NCI-H69 (cell line): ENCODE measurements at regions not wholly inside any gene's neighbourhood (a gene's known extent, or its start where the extent isn't known, plus 50 kb on each side); places are given as distances from the start of the nearest gene placed in this dataset.
"Not testable (repeated sequence)": the region's sequence is repeated elsewhere in the genome, so short reads cannot be mapped to it uniquely, and the experiment has no call there.

Source experiments
- DNase-seq: peaks from one replicate; lab custom pipeline; 2025; lab: John Stamatoyannopoulos, UW

DNA sequence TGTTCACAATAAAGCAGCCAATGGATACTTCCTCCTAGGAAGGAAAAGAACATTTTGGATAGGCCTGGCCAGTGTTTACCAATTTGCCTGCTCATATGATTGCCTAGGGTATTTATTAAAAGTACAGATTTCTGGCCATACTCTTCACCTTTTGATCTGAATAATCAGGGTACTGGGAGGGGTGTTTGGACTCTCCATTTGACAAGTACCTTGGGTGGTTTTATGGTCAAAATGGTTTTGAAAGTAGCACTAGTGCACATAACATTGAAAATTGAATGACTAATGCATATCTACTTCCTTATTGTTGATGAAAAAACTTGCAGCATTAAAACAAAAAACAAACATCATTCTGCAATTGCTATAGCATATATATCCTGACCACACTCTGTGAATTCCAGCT, 333.3 kb upstream of the CDH2 start:
- no peak for DNase-seq

DNA sequence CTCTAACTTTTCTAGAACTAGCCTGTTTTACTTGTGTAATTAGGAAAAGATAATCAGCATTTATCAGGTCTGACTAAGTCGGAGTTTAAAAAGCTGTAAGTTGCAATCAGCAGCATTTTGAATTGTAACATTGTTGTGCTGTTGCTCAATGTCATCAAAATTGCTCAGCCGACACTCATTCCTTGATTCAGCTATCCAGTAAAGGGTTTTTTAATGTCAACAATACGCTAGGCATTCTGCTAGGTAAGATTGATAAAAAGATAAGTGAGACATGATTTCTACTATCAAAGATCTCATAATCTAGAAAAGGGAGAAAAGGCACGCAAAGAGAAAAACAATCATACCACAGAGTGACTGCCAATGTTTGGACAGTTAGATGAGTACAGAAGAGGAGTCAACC, 327.1 kb upstream of the CDH2 start:
- no peak for DNase-seq

DNA sequence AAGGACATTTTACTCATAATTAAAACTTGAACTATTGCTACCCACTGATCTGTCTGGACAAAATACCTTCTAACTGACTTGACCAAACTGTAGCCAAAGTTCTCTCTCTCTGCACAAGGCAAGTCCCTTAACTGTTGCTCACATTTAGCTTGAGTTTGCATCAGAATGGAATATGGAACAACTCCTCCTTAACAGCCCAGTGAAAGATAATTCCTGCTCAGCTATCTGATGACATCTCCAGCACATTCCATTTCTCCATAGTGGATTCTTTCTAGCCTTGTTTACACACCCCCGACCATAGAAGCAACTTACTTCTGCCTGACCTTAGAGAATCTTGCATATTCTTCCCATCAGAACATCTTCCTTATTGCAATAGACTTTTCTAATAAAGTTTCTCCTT, 317.2 kb upstream of the CDH2 start:
- DNase-seq, result no peak

DNA sequence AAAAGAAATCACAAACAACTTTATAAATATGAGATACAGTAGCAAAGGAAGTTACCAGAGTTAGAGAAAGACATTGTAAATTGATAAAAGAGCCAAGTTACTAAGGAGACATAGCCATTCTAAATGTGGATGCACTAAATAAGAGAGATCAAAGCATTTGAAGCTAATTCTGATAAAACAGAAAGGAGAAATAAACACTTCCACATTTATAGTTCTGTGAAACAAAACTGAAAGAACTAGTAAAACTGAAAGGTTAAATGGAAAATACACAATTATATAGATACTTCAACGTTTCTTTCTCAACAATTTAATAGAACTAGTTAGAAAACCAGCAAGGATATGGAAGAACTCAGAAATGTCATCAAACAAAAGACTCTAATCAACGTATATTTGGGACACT, 309.0 kb upstream of the CDH2 start:
- DNase-seq, result no peak

DNA sequence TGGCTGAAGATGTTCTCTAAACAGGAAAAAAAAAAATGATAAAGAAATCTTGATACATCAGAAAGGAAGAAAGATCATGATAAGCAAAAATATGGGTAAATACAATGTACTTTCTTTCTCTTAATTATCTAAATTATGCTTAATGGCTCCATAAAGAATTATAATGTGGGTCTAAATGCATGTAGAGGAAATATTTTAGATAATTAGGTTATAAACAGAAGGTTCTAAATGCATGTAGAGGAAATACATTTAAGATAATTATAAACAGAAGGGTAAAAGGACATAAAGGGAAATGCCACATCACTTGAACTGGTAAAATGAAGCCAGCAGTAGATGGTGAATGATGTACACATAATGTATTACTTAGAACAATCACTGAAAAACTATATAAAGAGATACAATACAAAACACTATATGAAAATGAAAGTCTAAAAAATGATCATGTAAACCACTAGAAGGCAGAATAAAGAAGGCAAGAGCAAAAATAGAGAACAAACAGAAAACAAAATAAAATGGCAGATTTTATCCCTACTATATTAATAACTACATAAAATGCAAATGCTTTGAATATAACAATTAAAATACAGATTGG, 308.4 kb upstream of the CDH2 start:
- no peak for DNase-seq

DNA sequence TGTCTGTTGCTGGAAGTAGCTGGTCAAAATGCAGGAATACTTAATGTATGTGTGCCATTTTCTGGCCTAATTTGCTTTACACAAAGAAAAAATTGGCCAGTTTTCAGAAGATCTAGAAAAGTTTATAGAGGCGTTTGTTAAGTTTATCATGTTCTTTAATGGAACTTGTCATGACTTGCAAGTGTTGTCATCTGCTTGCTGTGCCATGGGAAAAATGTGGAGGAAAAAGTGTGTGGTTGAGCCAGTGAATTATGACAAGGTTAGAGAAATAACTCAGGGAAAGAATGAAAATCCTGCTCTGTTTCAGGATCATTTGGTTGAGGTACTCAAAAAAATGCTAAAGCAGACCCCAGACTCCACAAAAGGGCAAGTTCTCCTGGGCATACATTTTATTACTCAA, 301.6 kb upstream of the CDH2 start:
- DNase-seq, result no peak

DNA sequence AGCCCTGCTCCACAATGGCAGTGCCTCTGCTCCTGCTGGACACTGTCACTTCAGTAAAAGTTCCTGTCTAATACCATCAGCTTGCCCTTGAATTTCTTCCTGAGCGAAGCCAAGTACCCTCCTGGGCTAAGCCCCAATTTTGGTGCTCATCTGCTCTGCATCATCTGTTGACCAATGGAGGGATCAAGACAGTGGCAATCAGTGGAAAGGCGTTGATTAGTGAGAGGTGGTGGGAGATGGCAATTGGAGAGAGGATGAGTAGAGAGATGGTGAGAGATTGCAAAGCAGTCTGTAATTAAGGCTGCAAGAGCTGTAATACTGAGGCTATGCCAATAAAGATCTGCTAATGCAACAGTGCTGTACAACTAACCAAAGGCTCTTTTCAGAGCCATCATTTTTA, 299.4 kb upstream of the CDH2 start:
- no peak for DNase-seq

DNA sequence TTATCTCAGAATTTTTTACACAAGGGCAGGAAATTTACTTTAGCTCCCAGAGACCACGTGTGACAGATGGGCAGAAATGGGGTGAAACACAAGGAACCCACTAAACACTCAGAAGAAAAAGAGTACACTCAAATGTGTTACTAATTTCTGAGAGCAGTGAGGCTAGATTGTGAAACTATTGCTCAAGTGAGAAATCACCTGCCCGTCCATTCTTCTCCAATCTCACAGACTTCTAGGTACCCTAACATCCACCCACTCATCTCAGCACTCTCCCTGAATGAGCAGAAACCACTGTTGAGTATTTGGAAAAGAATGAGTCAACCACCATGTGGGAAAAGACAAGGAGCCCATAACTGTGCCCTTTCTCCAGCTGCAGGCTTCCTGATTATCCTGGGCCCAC, 293.0 kb upstream of the CDH2 start:
- DNase-seq, result no peak

DNA sequence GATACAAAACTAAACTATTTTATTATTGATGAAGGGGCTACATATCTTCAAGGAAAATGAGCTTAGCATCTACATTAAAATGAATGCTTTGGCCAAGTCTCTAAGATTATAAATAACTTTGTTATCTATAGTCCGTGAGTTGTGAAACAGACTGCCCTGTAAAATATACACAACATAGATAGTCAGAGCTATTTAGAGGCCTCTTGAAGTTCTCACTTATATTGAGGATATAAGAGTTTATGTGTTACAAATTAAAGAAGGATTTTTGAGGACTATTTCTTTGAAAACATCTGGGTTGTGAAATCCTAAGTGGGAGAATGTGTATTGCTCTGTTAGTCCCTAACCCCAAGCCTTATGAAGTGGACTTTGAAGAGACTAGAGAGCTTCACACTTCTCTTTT, 292.0 kb upstream of the CDH2 start:
- no peak for DNase-seq

DNA sequence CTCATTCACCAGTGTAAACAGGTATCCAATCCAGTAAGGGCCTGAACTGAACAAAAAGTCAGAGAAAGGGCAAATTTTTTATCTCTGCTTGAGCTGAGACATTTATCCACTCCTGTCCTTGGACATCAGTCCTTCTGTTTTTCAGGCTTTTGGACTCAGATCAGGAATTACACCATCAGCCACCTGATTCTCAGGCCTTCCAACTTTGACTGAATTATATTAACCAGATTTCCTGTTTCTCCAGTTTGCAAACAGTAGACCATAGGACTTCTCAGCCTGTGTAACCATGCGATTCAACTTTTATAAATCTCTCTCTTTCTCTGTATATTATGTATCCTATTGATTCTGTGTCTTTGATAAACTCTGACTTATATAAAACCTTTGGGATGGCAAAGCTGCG, 289.3 kb upstream of the CDH2 start:
- no peak for DNase-seq

DNA sequence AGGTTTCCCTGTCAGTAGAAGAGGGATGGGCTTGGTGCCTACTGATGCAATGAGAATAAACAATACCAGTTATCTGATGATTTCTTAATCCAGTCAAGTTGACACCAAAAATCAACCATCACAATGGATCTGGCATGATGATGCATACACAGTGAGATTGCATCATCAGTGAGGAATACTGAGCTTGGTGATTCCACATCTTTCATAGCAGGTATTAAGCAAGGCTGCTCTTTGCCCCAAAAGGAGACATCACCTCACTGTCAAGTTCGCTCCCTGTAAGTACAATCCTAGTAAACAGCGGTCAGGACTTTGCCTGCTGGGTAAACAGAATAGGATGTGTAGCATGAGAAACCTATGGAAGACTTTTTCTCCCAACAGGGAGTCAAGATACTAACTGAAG, 282.7 kb upstream of the CDH2 start:
- DNase-seq, result no peak

DNA sequence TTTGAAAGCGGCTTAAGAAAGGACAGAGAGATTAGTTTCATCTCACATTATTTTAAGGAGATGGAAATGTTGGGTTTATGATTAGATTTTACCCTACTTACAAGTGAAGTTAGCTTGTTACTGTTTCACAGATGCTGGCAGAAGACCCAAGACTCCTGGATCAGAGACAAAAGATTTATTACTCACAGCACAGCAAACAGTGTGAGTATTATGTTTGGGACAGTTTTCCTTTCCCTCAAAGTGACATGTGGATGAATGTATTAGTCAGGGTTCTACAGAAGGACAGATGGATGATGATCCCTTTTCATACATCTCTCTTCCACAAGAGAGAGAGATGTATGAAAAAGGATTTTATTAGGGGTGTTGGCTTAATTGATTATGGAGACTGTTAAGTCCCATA, 281.8 kb upstream of the CDH2 start:
- DNase-seq, result no peak

DNA sequence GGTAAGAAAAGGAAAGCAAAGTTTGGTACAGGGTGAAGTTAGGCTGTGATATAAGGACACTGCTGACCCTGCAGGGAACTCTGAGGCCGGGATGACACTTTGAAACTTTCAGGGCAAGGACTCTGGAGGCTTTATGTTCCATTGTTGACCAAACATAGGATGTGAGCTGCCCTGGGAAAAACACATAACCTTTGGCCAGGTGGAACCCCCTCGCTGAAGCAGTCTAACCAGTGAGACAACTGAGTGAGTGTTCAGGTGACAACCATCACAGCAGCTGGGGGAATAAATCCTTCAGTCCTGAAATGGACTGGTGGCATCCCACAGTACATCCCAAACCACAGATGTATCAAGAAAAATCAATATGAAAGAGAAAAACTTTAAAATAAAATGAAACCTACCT, 280.9 kb upstream of the CDH2 start:
- no peak for DNase-seq

DNA sequence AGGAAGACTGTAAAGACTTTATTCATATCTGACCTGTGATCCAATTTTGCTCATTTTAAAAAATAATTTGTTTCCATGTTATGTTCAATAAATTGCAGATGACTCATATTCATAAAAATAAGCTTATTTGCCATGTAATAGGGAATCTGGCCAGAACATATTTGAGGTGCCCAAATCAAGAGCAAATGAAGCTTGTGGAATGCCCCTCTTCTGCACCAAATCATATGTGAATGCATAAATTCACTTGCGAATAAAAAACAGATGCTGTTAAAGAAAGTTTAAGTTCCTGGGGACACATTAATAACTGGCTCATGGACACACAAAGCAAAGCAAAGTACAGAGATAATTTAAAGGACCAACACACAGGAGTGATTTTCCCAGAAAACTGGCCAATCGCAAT, 279.0 kb upstream of the CDH2 start:
- DNase-seq, result no peak

DNA sequence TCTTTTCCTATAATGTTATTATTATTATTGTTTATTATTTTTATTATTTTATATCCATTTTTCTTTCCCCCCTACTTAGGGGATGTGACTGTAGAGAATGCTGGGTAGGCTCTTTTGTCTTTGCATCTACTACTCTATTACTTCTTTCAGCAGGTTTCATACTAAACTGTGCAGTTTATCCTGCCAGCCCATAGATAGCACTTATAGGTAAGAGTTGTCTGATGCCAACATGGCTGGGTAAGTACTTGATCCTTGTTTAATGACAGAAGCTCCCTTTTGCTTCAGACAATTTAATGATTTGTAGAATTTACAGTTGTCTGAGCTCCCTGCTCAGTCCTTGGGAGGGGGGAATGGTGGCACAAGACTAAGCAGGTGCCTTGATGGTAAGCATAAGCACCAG, 262.9 kb upstream of the CDH2 start:
- no peak for DNase-seq

DNA sequence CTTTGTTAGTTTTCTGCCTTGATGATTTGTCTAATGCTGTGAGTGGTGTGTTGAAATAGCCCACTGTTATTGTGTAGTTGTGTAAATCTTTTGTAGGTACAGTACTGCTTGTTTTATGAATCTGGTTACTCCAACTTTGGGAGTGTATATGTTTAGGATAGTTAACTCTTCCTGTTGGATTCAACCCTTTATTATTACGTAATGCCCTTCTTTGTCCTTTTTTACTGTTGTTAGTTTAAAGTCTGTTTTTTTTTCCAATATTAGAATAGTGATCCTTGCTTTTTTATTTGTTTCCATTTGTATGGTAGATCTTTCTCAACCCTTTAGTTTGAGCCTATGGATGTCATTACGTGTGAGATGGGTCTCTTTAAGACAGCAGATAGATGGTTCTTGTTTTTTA, 261.5 kb upstream of the CDH2 start:
- DNase-seq, result no peak

DNA sequence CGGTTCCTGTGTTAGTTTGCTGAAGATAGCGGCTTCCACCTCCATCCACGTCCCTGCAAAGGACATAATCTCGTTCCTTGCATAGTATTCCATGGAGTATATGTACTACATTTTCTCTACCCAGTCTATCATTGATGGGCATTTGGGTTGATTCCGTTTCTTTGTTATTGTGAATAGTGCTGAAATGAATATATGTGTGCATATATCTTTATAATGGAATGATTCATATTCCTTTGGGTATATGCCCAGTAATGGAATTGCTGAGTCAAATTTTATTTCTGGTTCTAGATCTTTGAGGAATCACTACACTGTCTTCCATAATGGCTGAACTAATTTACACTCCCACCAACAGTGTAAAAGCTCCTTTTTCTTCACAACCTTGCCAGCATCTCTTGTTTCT, 255.4 kb upstream of the CDH2 start:
- DNase-seq, result no peak

DNA sequence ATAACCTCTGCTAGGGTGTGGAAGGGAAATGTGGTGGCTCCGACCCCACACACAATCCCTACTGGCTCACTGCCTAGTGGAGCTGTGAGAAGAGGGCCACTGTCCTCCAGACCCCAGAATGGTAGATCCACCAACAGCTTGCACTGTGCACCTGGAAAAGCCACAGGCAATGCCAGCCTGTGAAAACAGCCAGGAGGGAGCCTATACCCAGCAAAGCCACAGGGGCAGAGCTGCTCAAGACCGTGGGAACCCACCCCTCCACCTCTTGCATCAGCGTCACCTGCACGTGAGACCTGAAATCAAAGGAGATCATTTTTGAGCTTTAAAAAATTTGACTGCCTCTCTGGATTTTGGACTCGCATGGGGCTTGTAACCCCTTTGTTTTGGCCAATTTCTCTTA, 249.0 kb upstream of the CDH2 start:
- no peak for DNase-seq

DNA sequence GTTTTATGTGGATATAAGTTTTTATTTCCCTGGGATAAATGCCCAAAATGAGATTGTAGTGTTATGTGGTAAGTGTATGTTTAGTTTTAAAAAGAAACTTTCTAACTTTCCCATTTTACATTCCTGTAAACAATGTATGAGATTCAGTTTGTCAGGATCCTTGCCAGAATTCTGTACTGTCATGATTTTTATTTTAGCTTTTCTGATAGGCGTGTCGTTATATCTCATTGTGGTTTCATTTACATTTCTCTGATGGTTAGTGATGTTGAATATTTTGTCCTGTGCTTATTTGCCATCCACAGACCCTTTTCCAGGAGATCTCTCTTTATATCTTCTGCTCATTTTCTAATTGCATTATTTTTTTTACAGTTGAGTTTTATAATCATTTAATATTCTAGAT, 245.6 kb upstream of the CDH2 start:
- DNase-seq, result no peak

DNA sequence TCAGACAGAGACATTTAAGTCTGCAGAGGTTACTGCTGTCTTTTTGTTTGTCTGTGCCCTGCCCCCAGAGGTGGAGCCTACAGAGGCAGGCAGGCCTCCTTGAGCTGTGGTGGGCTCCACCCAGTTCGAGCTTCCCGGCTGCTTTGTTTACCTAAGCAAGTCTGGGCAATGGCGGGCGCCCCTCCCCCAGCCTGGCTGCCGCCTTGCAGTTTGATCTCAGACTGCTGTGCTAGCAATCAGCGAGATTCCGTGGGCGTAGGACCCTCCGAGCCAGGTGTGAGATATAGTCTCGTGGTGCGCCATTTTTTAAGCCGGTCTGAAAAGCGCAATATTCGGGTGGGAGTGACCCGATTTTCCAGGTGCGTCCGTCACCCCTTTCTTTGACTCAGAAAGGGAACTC, 245.0 kb upstream of the CDH2 start:
- not testable (repeated sequence) for DNase-seq

DNA sequence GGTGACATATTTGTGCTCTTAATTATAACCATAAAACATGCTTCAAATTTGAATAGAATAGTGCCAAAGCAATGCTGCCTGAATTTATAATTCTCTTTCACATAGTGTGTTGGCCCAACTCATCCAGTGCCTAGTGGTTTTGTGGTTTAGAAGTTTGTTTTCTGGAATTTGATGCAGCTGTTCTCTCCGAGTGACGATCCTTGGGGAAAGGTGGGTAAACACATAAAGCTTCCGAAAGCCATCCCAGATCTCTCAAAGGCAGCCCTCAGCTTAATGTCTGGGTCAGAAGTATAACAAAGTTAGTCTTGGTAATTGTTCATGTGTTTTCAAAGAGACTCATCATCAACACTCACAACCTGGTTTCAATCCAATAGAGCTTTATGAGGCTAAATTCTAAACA, 235.6 kb upstream of the CDH2 start:
- no peak for DNase-seq

DNA sequence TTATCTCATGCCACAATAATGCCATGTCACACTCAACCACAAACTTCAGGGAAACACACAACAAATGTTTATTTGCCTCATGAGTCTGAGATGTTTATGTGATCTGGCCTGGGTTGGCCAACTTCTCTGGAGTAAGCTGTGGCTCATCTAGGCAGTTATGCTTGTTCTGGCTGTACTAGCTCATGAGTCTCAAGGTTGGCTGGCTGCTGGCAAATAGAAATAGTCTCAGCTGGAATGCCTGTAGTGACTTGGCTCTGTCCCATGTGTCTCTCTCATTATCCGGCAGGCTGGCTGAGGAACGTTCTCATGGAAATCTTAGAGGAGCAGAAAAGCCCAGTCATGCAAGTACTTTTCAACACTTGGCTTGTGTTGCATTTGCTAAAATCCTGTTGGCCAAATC, 234.9 kb upstream of the CDH2 start:
- DNase-seq, result no peak

DNA sequence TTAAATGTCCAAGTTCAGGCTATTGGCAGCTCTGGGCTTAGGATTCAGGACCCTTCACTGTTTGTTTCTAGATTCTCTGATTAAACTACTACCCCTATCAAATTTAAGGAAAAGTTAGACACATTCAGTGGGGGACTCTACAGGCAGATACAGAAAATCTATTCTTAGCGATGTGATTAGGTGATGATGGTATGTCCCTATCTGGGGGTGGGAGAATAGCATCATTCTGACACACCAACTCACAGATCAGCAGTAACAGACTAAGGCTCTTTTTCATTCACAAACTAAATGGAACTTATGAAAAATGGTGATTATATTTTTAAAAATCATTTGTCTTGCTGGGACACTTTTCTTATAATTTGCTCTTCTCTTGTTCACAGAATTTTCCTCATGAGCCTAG, 232.9 kb upstream of the CDH2 start:
- DNase-seq, result no peak

DNA sequence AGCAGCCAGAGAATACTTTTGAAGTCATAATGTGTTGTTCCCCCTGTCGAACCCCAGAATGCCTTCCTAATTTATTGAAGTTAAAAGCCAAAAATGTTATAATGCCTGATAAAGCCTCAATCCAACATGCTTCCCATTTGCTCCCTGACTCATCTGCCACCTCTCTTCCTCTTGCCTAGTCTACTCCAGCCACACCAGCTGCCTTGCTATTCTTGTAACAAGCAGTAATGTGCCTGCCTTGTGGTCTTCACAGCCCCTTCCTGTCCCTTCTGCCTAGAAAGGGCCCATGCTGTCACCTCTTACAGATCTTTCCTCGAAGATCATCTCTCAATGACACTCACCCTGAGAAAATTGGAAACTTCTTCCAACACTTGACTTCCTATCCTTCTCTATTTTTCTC, 231.6 kb upstream of the CDH2 start:
- DNase-seq, result no peak

DNA sequence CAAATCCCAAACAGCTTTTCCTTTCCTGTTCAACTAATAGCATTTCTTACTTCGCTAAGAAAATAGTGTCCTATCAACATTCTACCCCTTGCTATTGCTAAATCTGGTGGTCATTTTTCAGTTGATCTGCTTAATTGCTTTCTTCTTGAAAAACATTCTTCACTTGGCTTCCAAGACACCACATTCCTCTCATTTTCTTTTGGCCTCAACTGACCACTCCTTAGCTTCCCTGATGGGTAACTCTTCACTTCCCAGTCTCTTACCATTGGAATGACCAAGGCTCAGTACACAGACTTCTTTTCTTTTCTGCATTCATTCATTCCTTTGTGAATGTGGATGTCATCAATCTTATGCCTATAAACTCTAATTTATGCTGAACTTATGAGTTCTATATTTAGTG, 230.8 kb upstream of the CDH2 start:
- DNase-seq, result no peak
